ENCODE measurements at regions not wholly inside any gene's neighbourhood (a gene's known extent, or its start where the extent isn't known, plus 50 kb on each side); places are given as distances from the start of the nearest gene placed in this dataset.

GRCh38 chr7:128155100-128155740 is 85.9 kb upstream of the LEP start:
- no peaks in the 10 kb centered on the region for H3K9me3 ChIP-seq
- H3K36me3 ChIP-seq = no peaks in the 10 kb centered on the region
- H3K4me1 ChIP-seq = peaks cover 0 to 11% (median 0%) of the 10 kb centered on the region in 9 donors
- no peak overlapping the region for H3K27ac ChIP-seq
- peaks cover 0 to 74% (median 37%) of the 10 kb centered on the region in 7 donors for H3K27me3 ChIP-seq
- DNase-seq = no peak
- 49 to 51% methylated on average over 12 of the region's 12 CpGs for WGBS, 2 donors
- ATAC-seq = no peak
- intact Hi-C loops (cut with DNase I) = no loop called here
- TF ChIP-seq CTCF (IDR thresholded peaks at IDR 0.05) = no peak
- no peak overlapping the region for H3K4me3 ChIP-seq

GRCh38 chr7:128157906-128158305 is 83.2 kb upstream of the LEP start:
- H3K4me3 ChIP-seq = no peak overlapping the region
- no peaks in the 10 kb centered on the region for H3K4me1 ChIP-seq
- no peaks in the 10 kb centered on the region for H3K9me3 ChIP-seq
- peaks cover 0 to 74% (median 37%) of the 10 kb centered on the region in 7 donors for H3K27me3 ChIP-seq
- intact Hi-C loops (cut with DNase I) = no loop called here
- 68 to 73% methylated on average over 7 of the region's 7 CpGs for WGBS, 2 donors
- no peak for DNase-seq
- H3K36me3 ChIP-seq = no peaks in the 10 kb centered on the region
- ATAC-seq = no peak
- no peak for TF ChIP-seq CTCF (IDR thresholded peaks at IDR 0.05)
- H3K27ac ChIP-seq = no peak overlapping the region

GRCh38 chr7:128158370-128158769 is 82.7 kb upstream of the LEP start:
- Histone ChIP-seq H3K4me1 (no peaks in the 10 kb centered on the region), H3K27ac (no peak overlapping the region), H3K27me3 (peaks cover 0 to 78% (median 42%) of the 10 kb centered on the region in 7 donors), H3K9me3 (no peaks in the 10 kb centered on the region), H3K36me3 (no peaks in the 10 kb centered on the region), H3K4me3 (no peak overlapping the region)
- intact Hi-C loops (cut with DNase I) = no loop called here
- 87 to 92% methylated on average over 3 of the region's 3 CpGs for WGBS, 2 donors
- no peak for DNase-seq
- TF ChIP-seq CTCF (IDR thresholded peaks at IDR 0.05) = no peak
- no peak for ATAC-seq

GRCh38 chr7:128160296-128160695 is 80.8 kb upstream of the LEP start:
- no peak for TF ChIP-seq CTCF (IDR thresholded peaks at IDR 0.05)
- intact Hi-C loops (cut with DNase I) = no loop called here
- 71 to 81% methylated on average over 6 of the region's 6 CpGs for WGBS, 2 donors

More at GRCh38 chr7:128160296-128160695, 80.8 kb upstream of the LEP start:
- Histone ChIP-seq H3K4me3 (no peak overlapping the region), H3K4me1 (no peaks in the 10 kb centered on the region), H3K36me3 (no peaks in the 10 kb centered on the region), H3K27me3 (peaks cover 0 to 86% (median 61%) of the 10 kb centered on the region in 7 donors), H3K9me3 (no peaks in the 10 kb centered on the region), H3K27ac (no peak overlapping the region)
- no peak for ATAC-seq
- DNase-seq = no peak

All from heart right ventricle (tissue), 16 donors.